NOMO-1 (cell line): ENCODE measurements at regions not wholly inside any gene's neighbourhood (a gene's known extent, or its start where the extent isn't known, plus 50 kb on each side); places are given as distances from the start of the nearest gene placed in this dataset.

Source experiments
- DNase-seq, 2 experiments: peaks; one replicate each; lab custom pipeline; 2025; ENCODE audit not compliant: unreplicated experiment in 2 of 2; lab: John Stamatoyannopoulos, UW

GRCh38 chr12:22740656-22741355 lies 115.8 kb downstream of the ETNK1 start:
- DNase-seq = no peak

- DNase-seq = no peak
These were observed 118.7 kb downstream of the ETNK1 start for GRCh38 chr12:22743700-22744099.

GRCh38 chr12:22744197-22744596 lies 119.2 kb downstream of the ETNK1 start:
- DNase-seq = no peak

- no peak for DNase-seq
These were observed 121.7 kb downstream of the ETNK1 start for GRCh38 chr12:22746720-22747119.

GRCh38 chr12:22755629-22756028 lies 130.7 kb downstream of the ETNK1 start:
- DNase-seq = peak; percentile 17 to 33

- no peak for DNase-seq
These were observed 135.1 kb downstream of the ETNK1 start for GRCh38 chr12:22759769-22760674.

GRCh38 chr12:22765421-22766130 lies 140.6 kb downstream of the ETNK1 start:
- no peak for DNase-seq

GRCh38 chr12:22766911-22767420 lies 142.0 kb downstream of the ETNK1 start:
- no peak for DNase-seq

- DNase-seq = no peak
These were observed 156.4 kb downstream of the ETNK1 start for GRCh38 chr12:22781339-22781738.

- DNase-seq = no peak
These were observed 162.6 kb downstream of the ETNK1 start for GRCh38 chr12:22787557-22787956.

GRCh38 chr12:22788913-22789312 lies 163.9 kb downstream of the ETNK1 start:
- DNase-seq = no peak

GRCh38 chr12:22792138-22792537 lies 167.2 kb downstream of the ETNK1 start:
- no peak for DNase-seq

GRCh38 chr12:22794017-22794416 lies 169.0 kb downstream of the ETNK1 start:
- DNase-seq = no peak

- DNase-seq = no peak
These were observed 172.1 kb downstream of the ETNK1 start for GRCh38 chr12:22796941-22797630.

- DNase-seq = peak; percentile 58 to 63
These were observed 172.7 kb downstream of the ETNK1 start for GRCh38 chr12:22797701-22798100.

GRCh38 chr12:22798116-22798515 lies 173.1 kb downstream of the ETNK1 start:
- no peak for DNase-seq

GRCh38 chr12:22799503-22799902 lies 174.5 kb downstream of the ETNK1 start:
- peak; percentile 43 to 79 for DNase-seq

GRCh38 chr12:22800332-22800731 lies 175.4 kb downstream of the ETNK1 start:
- DNase-seq = no peak

- no peak for DNase-seq
These were observed 178.1 kb downstream of the ETNK1 start for GRCh38 chr12:22802883-22803630.

GRCh38 chr12:22803725-22804124 lies 178.8 kb downstream of the ETNK1 start:
- DNase-seq = no peak
